HepG2 (cell line): ENCODE measurements at regions not wholly inside any gene's neighbourhood (a gene's known extent, or its start where the extent isn't known, plus 50 kb on each side); places are given as distances from the start of the nearest gene placed in this dataset.

Experiments used
- ATAC-seq: fragments of 200-7000 bp; cut with Tn5 transposase; 3 replicates; pipeline ENCODE4 v1.9.1; 2020; ENCODE audit warnings: mild to moderate bottlenecking, moderate library complexity
- BruUV-seq: library from RNA; stranded (reverse); fragments of 400-500 nt; replicated peaks from 2 replicates; lab custom pipeline; 2021; lab: Mats Ljungman, UMichigan
- CTCF ChIA-PET: fragments of 300-600 bp; formaldehyde crosslinking; extraction: SDS; loops from one replicate; lab custom pipeline; 2021; ENCODE audit warnings: low total read pairs, inconsistent platforms, low intra/inter-chr PET ratio; lab: Yijun Ruan, JAX
- POLR2A ChIA-PET: fragments of 350-600 bp; sonication (Branson Sonifier 250); formaldehyde crosslinking; loops from one replicate; lab custom pipeline; 2020; ENCODE audit warnings: antibody characterized with exemption, inconsistent platforms; lab: Yijun Ruan, JAX
- DNase-seq: peaks from one replicate; pipeline ENCODE4 v3.0.0-alpha.2; 2015; ENCODE audit warnings: low spot score
- FAIRE-seq: peaks from 3 replicates; lab custom pipeline; 2011; peaks lifted over from hg19 to GRCh38; lab: Jason Lieb, UNC
- H2AFZ ChIP-seq: one replicate; pipeline ENCODE4 v1.6.1; 2011; ENCODE audit warnings: low read length, inconsistent platforms
- H3K27ac ChIP-seq: fragments of 300-600 bp; 3 replicates; pipeline ENCODE4 v1.8.0; 2011; ENCODE audit warnings: mixed run types, mild to moderate bottlenecking, mixed read lengths, low read length, inconsistent platforms; ENCODE audit not compliant: insufficient read depth; ENCODE audit errors: extremely low read length
- H3K27me3 ChIP-seq, 2 experiments: fragments of 200-600 bp in 1 of 2; 2 replicates in 1 of 2; 3 replicates in 1 of 2; pipeline versions ENCODE4 v1.6.0 to v1.8.0; 2011; ENCODE audit warnings: low read length in 2 of 2, mild to moderate bottlenecking in 2 of 2, moderate library complexity in 2 of 2, inconsistent platforms in 1 of 2; ENCODE audit not compliant: insufficient read depth in 2 of 2, control insufficient read depth in 1 of 2
- H3K36me3 ChIP-seq, 2 experiments: fragments of 200-600 bp in 1 of 2; replicated peaks in 1 of 2; 2 replicates in 1 of 2; 3 replicates in 1 of 2; pipeline versions ENCODE4 v1.5.1 to v1.8.0; 2011; ENCODE audit warnings: low read length in 2 of 2, inconsistent platforms in 1 of 2; ENCODE audit not compliant: insufficient read depth in 2 of 2, control insufficient read depth in 1 of 2
- H3K4me1 ChIP-seq: 2 replicates; pipeline ENCODE4 v1.5.1; 2012; ENCODE audit warnings: low read length, inconsistent platforms; ENCODE audit not compliant: insufficient read depth
- H3K4me2 ChIP-seq: 2 replicates; pipeline ENCODE4 v1.6.0; 2011; ENCODE audit warnings: low read depth, low read length, inconsistent platforms
- H3K4me3 ChIP-seq, 3 experiments: fragments of 200-600 bp in 1 of 3; sonication (generic), shearing (Covaris generic) in 1 of 3; replicated peaks in 1 of 3; 2 replicates each; pipeline ENCODE4 v1.5.1; 2011 to 2016; ENCODE audit warnings: low read length in 3 of 3, inconsistent platforms in 2 of 3, low read depth in 2 of 3, mild to moderate bottlenecking in 2 of 3, control low read depth in 1 of 3, mixed read lengths in 1 of 3; ENCODE audit not compliant: insufficient read depth in 1 of 3
- H3K79me2 ChIP-seq: one replicate; pipeline ENCODE4 v1.6.1; 2011; ENCODE audit warnings: low read length, inconsistent platforms; ENCODE audit not compliant: insufficient read depth
- H3K9ac ChIP-seq: 2 replicates; pipeline ENCODE4 v1.6.0; 2011; ENCODE audit warnings: mild to moderate bottlenecking, low read depth, low read length, inconsistent platforms; ENCODE audit not compliant: insufficient read depth
- H3K9me3 ChIP-seq: 2 replicates; pipeline ENCODE4 v1.5.1; 2012; ENCODE audit warnings: mild to moderate bottlenecking, low read length
- H4K20me1 ChIP-seq: 2 replicates; pipeline ENCODE4 v1.6.0; 2011; ENCODE audit warnings: inconsistent platforms, mild to moderate bottlenecking, low read length, moderate library complexity; ENCODE audit not compliant: insufficient read depth
- ATF7 ChIP-seq, 2 experiments: fragments of 450-650 bp in 1 of 2; sonication (generic) in 1 of 2; formaldehyde crosslinking in 1 of 2; IDR thresholded peaks; 2 replicates each; pipeline versions ENCODE4 v1.4.0 to v1.6.1; 2016 to 2020; ENCODE audit warnings: antibody characterized with exemption in 1 of 2, mild to moderate bottlenecking in 1 of 2, missing genetic modification reagents in 1 of 2
- MXD4 ChIP-seq: IDR thresholded peaks from 2 replicates; pipeline ENCODE4 v1.6.1; 2016; ENCODE audit warnings: mild to moderate bottlenecking, missing biosample characterization, missing genetic modification reagents
- POLR2AphosphoS5 ChIP-seq: IDR thresholded peaks from 2 replicates; pipeline ENCODE4 v1.6.1; 2012; ENCODE audit warnings: low read depth, low read length
- RBM39 ChIP-seq: fragments of 200-400 bp; formaldehyde crosslinking; IDR thresholded peaks from one replicate; pipeline ENCODE4 v1.6.1; 2018; ENCODE audit warnings: antibody characterized with exemption, mild to moderate bottlenecking, low read depth, low read length; ENCODE audit not compliant: poor library complexity, severe bottlenecking
- SETDB1 ChIP-seq: sonication (generic); formaldehyde crosslinking; IDR thresholded peaks from 2 replicates; pipeline ENCODE4 v1.5.1; 2020; ENCODE audit warnings: missing genetic modification reagents, mild to moderate bottlenecking, borderline replicate concordance
- TERF1 ChIP-seq: sonication (generic); formaldehyde crosslinking; IDR thresholded peaks from 2 replicates; pipeline ENCODE4 v1.8.0; 2022; ENCODE audit warnings: mild to moderate bottlenecking, missing genetic modification reagents, moderate library complexity
- whole genome bisulfite sequencing: methylation state at CpG from one replicate; pipeline ENCODE4 v1.1.6; 2017; ENCODE audit warnings: low lambda C conversion rate; 5-methylcytosine and 5-hydroxymethylcytosine counted together
- in situ Hi-C: cut with HindIII; loops from 2 replicates; pipeline ENCODE4 v1.10.0; 2017; ENCODE audit warnings: low pct_unique_long_range_greater_than_20kb; ENCODE audit not compliant: extremely low pct_ligation_motif_present
- intact Hi-C: fragments of 100-400 bp; cut with micrococcal nuclease; formaldehyde crosslinking; loops from one replicate; pipeline ENCODE4 v1.10.0; 2022; ENCODE audit not compliant: unreplicated experiment
- TF ChIP-seq, protein P1 (sequence below): sonication (generic); formaldehyde crosslinking; IDR thresholded peaks from 2 replicates; pipeline ENCODE4 v1.5.0; 2020; ENCODE audit warnings: mild to moderate bottlenecking, missing genetic modification reagents

- in situ Hi-C loops (no loop called here), intact Hi-C loops (no loop called here)
- POLR2A ChIA-PET: no interaction called here
- BruUV-seq: no TSS peak
- no peak for FAIRE-seq
- Histone ChIP-seq H3K4me3 (no peak overlapping the region), H3K9ac (no peak overlapping the region), H2AFZ (no peak overlapping the region), H3K9me3 (no peaks in the 10 kb centered on the region), H3K4me2 (no peak overlapping the region), H3K4me1 (no peaks in the 10 kb centered on the region), H3K79me2 (no peaks in the 10 kb centered on the region), H3K36me3 (no peaks in the 10 kb centered on the region), H3K27me3 (no peaks in the 10 kb centered on the region), H3K27ac (no peak overlapping the region), H4K20me1 (no peaks in the 10 kb centered on the region)
- CTCF ChIA-PET: no interaction called here
- no peak for DNase-seq
- TF ChIP-seq RBM39 (no peak), MXD4 (no peak), ATF7 (IDR thresholded peaks at IDR 0.05) (no peak), ATF7 (CRISPR knock-in tag; IDR thresholded peaks at IDR 0.05) (no peak), SETDB1 (CRISPR knock-in tag) (no peak)
- TF ChIP-seq, protein P1, sequence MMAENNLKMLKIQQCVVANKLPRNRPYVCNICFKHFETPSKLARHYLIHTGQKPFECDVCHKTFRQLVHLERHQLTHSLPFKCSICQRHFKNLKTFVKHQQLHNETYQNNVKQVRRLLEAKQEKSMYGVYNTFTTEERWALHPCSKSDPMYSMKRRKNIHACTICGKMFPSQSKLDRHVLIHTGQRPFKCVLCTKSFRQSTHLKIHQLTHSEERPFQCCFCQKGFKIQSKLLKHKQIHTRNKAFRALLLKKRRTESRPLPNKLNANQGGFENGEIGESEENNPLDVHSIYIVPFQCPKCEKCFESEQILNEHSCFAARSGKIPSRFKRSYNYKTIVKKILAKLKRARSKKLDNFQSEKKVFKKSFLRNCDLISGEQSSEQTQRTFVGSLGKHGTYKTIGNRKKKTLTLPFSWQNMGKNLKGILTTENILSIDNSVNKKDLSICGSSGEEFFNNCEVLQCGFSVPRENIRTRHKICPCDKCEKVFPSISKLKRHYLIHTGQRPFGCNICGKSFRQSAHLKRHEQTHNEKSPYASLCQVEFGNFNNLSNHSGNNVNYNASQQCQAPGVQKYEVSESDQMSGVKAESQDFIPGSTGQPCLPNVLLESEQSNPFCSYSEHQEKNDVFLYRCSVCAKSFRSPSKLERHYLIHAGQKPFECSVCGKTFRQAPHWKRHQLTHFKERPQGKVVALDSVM: no peak
- no peak for ATAC-seq
- WGBS: 9% methylated on average over 4 of the region's 4 CpGs
These were observed 373.5 kb upstream of the CHST9 start for GRCh38 chr18:27558388-27559155.

DNA sequence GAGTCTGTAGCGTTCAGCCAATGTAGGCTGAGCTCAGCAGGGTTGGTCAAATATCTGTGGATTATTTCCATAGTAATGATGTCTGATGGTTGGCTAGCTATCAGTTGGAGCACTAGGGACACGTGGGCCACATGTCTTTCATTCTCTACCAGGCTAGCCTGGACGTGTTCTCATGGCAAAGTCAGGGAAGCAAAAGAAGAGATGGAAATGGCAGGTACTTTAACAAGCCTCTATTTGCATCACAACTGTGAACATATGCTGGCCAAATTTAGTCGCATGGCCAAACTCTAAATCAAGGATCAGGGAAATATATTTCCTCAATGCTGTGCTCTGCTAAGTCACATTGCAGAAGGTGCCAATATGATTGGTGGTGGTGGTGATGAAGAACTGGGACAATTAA, 371.6 kb upstream of the CHST9 start:
- CTCF ChIA-PET: no interaction called here
- Histone ChIP-seq H3K4me3 (no peak overlapping the region), H3K79me2 (no peaks in the 10 kb centered on the region), H3K36me3 (no peaks in the 10 kb centered on the region), H3K27me3 (no peaks in the 10 kb centered on the region), H2AFZ (no peak overlapping the region), H3K27ac (no peak overlapping the region), H4K20me1 (no peaks in the 10 kb centered on the region), H3K9me3 (no peaks in the 10 kb centered on the region)
- POLR2A ChIA-PET: no interaction called here
- ATAC-seq (no peak), FAIRE-seq (no peak)
- no TSS peak for BruUV-seq
- WGBS: 18% methylated on average over 4 of the region's 4 CpGs
- TF ChIP-seq TERF1: no peak
- TF ChIP-seq POLR2AphosphoS5: no peak
- TF ChIP-seq, all 625 proteins: peak for 0
- no peak overlapping the region for H3K9ac ChIP-seq
- in situ Hi-C loops (no loop called here), intact Hi-C loops (no loop called here)
- no peaks in the 10 kb centered on the region for H3K4me1 ChIP-seq
- H3K4me2 ChIP-seq: no peak overlapping the region
- DNase-seq: no peak
